NOMO-1 treated with dmso at 0.1 percent for 144 hours (cell line): ENCODE measurements at regions not wholly inside any gene's neighbourhood (a gene's known extent, or its start where the extent isn't known, plus 50 kb on each side); places are given as distances from the start of the nearest gene placed in this dataset.

Experiments used
- DNase-seq: peaks from one replicate; lab custom pipeline; 2025; ENCODE audit not compliant: unreplicated experiment; lab: John Stamatoyannopoulos, UW

DNA sequence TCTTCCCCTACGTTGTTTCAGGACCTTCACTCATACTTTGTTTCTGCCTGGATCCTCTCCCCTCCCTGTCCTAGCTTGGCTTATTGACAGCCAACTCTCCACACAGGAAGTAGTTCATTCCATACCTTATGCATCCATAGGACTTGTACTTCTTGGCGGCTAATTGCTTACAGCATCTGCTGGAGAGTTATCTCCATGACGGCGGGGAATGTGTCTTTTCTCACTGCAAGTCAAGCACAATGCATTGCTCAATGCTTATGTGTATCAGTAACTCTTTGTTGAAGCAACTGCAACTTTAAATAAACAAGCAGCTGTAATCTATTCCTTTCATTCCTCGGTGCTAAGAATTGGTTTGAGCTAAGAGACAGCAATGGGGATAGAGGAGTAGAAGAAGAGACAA lies 551.3 kb upstream of the EPHA7 start:
- DNase-seq, result no peak

DNA sequence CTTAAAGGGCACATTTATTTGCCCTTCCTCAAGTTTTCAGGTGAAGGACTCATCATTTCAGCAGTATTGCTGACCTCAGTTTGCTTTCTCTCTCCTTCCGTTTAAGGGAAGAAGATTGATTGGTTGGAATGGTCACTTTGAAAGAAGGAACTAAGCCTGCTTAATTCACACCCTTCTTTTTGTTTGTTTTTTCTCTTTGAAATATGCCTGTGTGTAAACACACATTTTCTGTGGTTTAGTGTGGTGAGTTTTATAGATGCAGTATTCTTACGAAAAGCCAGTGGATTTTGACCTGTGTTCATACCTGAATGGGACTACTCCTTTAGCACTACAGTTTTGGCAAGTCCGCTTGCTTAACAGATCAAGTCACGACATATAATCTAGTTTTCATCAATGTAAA lies 548.8 kb upstream of the EPHA7 start:
- DNase-seq, result no peak

GRCh38 chr6:93964926-93965325 lies 545.6 kb upstream of the EPHA7 start:
- no peak for DNase-seq

GRCh38 chr6:93964321-93964720 lies 545.0 kb upstream of the EPHA7 start:
- no peak for DNase-seq

GRCh38 chr6:93962566-93962965 lies 543.2 kb upstream of the EPHA7 start:
- no peak for DNase-seq

- DNase-seq, result no peak
These were observed 535.2 kb upstream of the EPHA7 start for GRCh38 chr6:93954584-93954983.

DNA sequence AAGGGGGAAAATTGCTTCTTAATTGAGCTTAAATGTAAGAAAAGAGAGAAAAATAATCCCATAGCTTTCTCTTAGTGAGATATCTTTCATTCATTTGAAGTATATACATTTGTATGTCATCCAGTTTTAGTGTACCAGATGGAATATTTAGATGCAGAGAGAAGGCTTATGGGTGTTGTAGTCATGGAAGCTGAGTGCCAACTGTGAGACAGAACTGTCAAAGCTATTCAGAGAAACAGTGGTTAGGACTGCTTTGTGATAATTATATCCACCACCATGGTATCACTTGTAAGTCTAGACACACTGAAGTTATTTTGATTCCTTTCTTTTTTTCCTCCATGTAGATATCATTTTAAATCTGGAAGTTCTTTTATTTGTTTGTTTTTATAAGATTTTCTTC lies 524.3 kb upstream of the EPHA7 start:
- no peak for DNase-seq

- DNase-seq, result no peak
These were observed 521.0 kb upstream of the EPHA7 start for GRCh38 chr6:93940381-93940780.

GRCh38 chr6:93932175-93932574 lies 512.8 kb upstream of the EPHA7 start:
- DNase-seq, result no peak

DNA sequence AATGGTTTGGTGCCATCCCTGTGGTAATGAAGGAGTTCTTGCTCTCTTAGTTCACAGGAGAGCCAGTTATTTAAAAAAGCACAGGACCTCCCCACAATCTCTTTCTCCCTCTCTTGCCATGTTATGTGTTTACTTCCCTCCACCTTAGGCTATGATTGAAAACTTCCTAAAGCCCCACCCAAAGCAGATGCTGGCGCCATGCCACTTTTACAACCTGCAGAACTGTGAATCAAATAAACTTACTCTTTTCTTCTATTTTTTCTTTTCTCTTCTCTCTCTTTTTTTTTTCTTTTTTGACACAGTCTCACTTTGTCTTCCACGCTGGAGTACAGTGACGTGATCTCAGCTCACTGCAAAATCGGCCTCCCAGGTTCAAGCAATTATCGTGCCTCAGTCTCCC lies 508.4 kb upstream of the EPHA7 start:
- no peak for DNase-seq

DNA sequence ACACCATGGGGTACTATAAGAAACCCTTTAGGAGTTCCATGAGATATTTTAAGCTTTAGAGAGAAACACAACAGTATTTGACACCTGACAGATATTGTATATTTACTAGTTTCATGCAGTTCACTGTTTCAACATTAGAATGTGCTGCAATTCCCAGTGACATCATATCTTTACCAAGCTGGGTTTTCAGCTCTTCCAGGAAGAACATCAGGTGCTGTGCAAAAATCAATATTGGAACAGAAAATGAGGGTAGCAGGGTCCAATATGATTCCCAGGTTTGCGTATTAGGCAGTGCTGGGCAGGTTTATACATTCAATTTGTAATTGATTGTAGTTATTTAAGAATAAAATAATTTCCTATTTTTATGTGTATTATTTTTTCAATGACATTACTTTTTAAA lies 500.0 kb upstream of the EPHA7 start:
- no peak for DNase-seq

DNA sequence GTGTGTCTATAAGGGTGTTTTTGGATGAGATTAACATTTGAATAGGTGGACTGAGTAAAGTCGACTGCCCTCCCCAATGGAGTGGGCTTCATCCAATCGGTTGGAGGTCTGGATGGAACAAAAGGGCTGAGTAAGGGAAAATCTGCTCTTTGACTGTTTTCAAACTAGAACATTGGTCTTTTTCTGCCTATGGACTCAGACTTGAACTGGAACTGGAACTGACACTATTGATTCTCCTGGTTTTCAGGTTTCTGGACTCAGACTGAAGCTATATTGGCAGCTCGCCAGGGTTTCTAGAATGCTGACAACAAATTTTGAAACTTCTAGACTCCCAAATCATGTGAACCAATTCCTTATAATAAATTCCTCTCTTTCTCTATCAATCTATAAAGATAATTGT lies 498.9 kb upstream of the EPHA7 start:
- no peak for DNase-seq

- no peak for DNase-seq
These were observed 497.9 kb upstream of the EPHA7 start for GRCh38 chr6:93917216-93917615.

DNA sequence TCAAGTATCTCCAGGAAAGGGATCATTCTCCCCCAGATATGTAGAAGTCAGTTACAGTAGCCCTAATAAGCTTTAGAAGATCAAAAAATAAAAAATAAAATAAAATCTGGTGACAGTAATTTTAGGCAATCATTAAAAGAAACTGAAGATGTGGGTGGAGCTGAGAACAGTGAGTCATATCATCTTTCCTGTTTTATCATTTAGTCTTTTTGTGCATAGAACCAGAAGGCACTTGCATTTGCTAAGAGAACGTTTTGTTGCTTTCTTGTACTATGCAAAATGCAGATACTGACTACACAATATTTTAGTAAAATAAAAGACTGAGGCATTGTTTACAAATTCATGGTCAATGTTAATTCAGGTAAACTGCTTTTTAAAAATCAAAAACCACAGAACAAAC lies 497.4 kb upstream of the EPHA7 start:
- no peak for DNase-seq

- DNase-seq, result no peak
These were observed 496.6 kb upstream of the EPHA7 start for GRCh38 chr6:93915961-93916360.

- no peak for DNase-seq
These were observed 483.2 kb upstream of the EPHA7 start for GRCh38 chr6:93902517-93902916.

DNA sequence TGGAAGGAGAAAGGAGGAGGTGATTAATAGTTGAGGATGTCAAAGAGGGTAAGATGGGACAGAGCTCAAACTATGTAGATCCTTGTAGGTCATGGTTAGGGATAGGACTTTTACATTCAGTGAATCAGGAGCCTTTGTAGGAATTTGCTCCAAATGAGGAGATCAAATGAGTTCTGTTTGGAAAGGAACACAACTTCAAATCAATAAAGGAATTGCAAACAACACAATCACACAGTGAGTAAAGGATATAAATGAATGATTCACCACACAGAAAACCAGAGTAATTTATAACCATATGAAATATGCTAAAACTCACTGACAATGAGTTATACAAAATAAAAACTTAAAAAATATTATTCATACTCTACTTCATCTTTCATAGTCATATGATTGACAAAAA lies 480.8 kb upstream of the EPHA7 start:
- no peak for DNase-seq

- DNase-seq, result no peak
These were observed 476.7 kb upstream of the EPHA7 start for GRCh38 chr6:93896081-93896480.

- no peak for DNase-seq
These were observed 475.2 kb upstream of the EPHA7 start for GRCh38 chr6:93894521-93894920.

GRCh38 chr6:93889713-93890112 lies 470.4 kb upstream of the EPHA7 start:
- DNase-seq, result no peak

DNA sequence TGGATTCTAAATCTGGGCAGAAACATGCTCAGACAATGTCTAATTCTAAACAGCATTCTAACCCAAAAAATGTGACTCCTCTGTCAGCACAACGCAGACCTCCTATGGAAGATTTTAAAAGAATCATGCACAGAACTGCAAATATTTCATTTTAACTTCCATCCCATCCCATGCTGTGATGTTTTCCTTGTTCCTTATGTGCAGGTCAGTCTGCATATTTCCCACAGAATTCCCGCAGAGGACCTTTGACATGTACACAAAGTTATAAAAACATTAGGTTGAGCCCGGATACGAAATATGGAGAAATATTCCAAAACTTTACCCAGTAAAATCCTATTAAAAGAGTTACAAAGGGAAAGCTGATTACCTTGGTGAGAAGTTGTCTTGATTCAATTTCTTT lies 467.1 kb upstream of the EPHA7 start:
- DNase-seq, result no peak

GRCh38 chr6:93859971-93860370 lies 440.6 kb upstream of the EPHA7 start:
- no peak for DNase-seq

- no peak for DNase-seq
These were observed 438.9 kb upstream of the EPHA7 start for GRCh38 chr6:93858213-93858612.

- no peak for DNase-seq
These were observed 430.5 kb upstream of the EPHA7 start for GRCh38 chr6:93849857-93850256.
